GM12878 (cell line): ENCODE measurements at regions not wholly inside any gene's neighbourhood (a gene's known extent, or its start where the extent isn't known, plus 50 kb on each side); places are given as distances from the start of the nearest gene placed in this dataset.

Source experiments
- ATAC-seq: fragments of 200-7000 bp; cut with Tn5 transposase; 3 replicates; pipeline ENCODE4 v1.9.1; 2020; ENCODE audit warnings: mild to moderate bottlenecking, moderate library complexity
- BruUV-seq: library from RNA; stranded (reverse); fragments of 400-500 nt; replicated peaks from 2 replicates; lab custom pipeline; 2021; lab: Mats Ljungman, UMichigan
- CTCF ChIA-PET: fragments of 300-600 bp; sonication (Branson Sonifier 250); formaldehyde crosslinking; extraction: SDS; loops from one replicate; lab custom pipeline; 2021; ENCODE audit warnings: inconsistent platforms; lab: Yijun Ruan, JAX
- POLR2A ChIA-PET: fragments of 350-600 bp; formaldehyde crosslinking; extraction: SDS; loops from one replicate; lab custom pipeline; 2021; ENCODE audit warnings: inconsistent platforms; lab: Charles Lee
- RAD21 ChIA-PET: fragments of 300-600 bp; sonication (Branson Sonifier 250); formaldehyde crosslinking; loops from one replicate; lab custom pipeline; 2023; ENCODE audit warnings: antibody characterized with exemption; ENCODE audit not compliant: unreplicated experiment; lab: Charles Lee
- SMC1A ChIA-PET: fragments of 300-600 bp; sonication (Branson Sonifier 250); formaldehyde crosslinking; loops from one replicate; lab custom pipeline; 2023; ENCODE audit not compliant: unreplicated experiment, uncharacterized antibody; lab: Charles Lee
- DNase-seq: peaks from one replicate; pipeline ENCODE4 v3.0.0-alpha.2; 2011; ENCODE audit warnings: low read depth, low spot score
- FAIRE-seq: peaks from 3 replicates; lab custom pipeline; 2011; peaks lifted over from hg19 to GRCh38; lab: Jason Lieb, UNC
- H2AFZ ChIP-seq: 2 replicates; pipeline ENCODE4 v1.6.0; 2011; ENCODE audit warnings: low read depth, low read length, control low read depth; ENCODE audit not compliant: control insufficient read depth
- H3K27ac ChIP-seq: 2 replicates; pipeline ENCODE4 v1.5.1; 2011; ENCODE audit warnings: control low read depth; ENCODE audit not compliant: control insufficient read depth, insufficient read depth
- H3K27me3 ChIP-seq, 2 experiments: replicated peaks in 1 of 2; 2 replicates each; pipeline versions ENCODE4 v1.6.0 to v1.6.1; 2011; ENCODE audit warnings: low read length in 1 of 2; ENCODE audit not compliant: control insufficient read depth in 2 of 2, insufficient read depth in 2 of 2
- H3K36me3 ChIP-seq, 2 experiments: 2 replicates each; pipeline ENCODE4 v1.5.1; 2011; ENCODE audit warnings: low read length in 1 of 2; ENCODE audit not compliant: control insufficient read depth in 2 of 2, insufficient read depth in 2 of 2
- H3K4me1 ChIP-seq: 2 replicates; pipeline ENCODE4 v1.6.1; 2011; ENCODE audit warnings: mild to moderate bottlenecking, low read length, moderate library complexity, mixed read lengths; ENCODE audit not compliant: control insufficient read depth, insufficient read depth
- H3K4me2 ChIP-seq: 2 replicates; pipeline ENCODE4 v1.6.0; 2011; ENCODE audit warnings: control low read depth; ENCODE audit not compliant: control insufficient read depth, insufficient read depth
- H3K4me3 ChIP-seq: fragments of 200-600 bp; sonication (generic); 2 replicates; pipeline ENCODE4 v1.5.1; 2016
- H3K79me2 ChIP-seq: 2 replicates; pipeline ENCODE4 v1.6.0; 2011; ENCODE audit warnings: low read length; ENCODE audit not compliant: control insufficient read depth, insufficient read depth
- H3K9ac ChIP-seq: 2 replicates; pipeline ENCODE4 v1.8.0; 2011; ENCODE audit warnings: low read length, control low read depth, mixed read lengths; ENCODE audit not compliant: control insufficient read depth, insufficient read depth
- H3K9me3 ChIP-seq: replicated peaks from 3 replicates; pipeline ENCODE4 v1.5.1; 2011; ENCODE audit warnings: mild to moderate bottlenecking, low read length; ENCODE audit not compliant: control insufficient read depth, insufficient read depth
- H4K20me1 ChIP-seq: 2 replicates; pipeline ENCODE4 v1.6.0; 2011; ENCODE audit not compliant: control insufficient read depth, insufficient read depth
- ESRRA ChIP-seq: IDR thresholded peaks from 2 replicates; pipeline ENCODE4 v1.6.1; 2012; ENCODE audit warnings: mild to moderate bottlenecking, low read length, improper control_type of control experiment
- LARP7 ChIP-seq: fragments of 450-650 bp; IDR thresholded peaks from 2 replicates; pipeline ENCODE4 v1.6.1; 2017; ENCODE audit warnings: mild to moderate bottlenecking
- MTA2 ChIP-seq: fragments of 450-650 bp; IDR thresholded peaks from 2 replicates; pipeline ENCODE4 v1.6.1; 2016; ENCODE audit warnings: low read depth, mild to moderate bottlenecking, moderate library complexity
- PML ChIP-seq: IDR thresholded peaks from 2 replicates; pipeline ENCODE4 v1.6.1; 2012; ENCODE audit warnings: low read length, inconsistent platforms
- SIX5 ChIP-seq: IDR thresholded peaks from 2 replicates; pipeline ENCODE4 v1.6.1; 2011; ENCODE audit warnings: mild to moderate bottlenecking, low read depth, low read length, moderate library complexity; ENCODE audit not compliant: severe bottlenecking
- WGBS: methylation state at CpG from one replicate; pipeline ENCODE4 v1.1.6; 2016; ENCODE audit warnings: low lambda C conversion rate; ENCODE audit not compliant: insufficient replicate concordance, insufficient coverage; ENCODE audit errors: missing lambda C conversion rate; 5-methylcytosine and 5-hydroxymethylcytosine counted together
- in situ Hi-C: fragments of 300-500 bp; cut with MboI; formaldehyde crosslinking; loops from 9 replicates; pipeline ENCODE4 v1.14.3; 2018; ENCODE audit warnings: mixed read lengths
- intact Hi-C: fragments of 100-400 bp; cut with micrococcal nuclease; formaldehyde crosslinking; loops from one replicate; pipeline ENCODE4 v1.14.2; 2022; ENCODE audit not compliant: unreplicated experiment
- TF ChIP-seq, protein P1 (sequence below): fragments of 450-650 bp; formaldehyde crosslinking; IDR thresholded peaks from 2 replicates; pipeline ENCODE4 v1.4.0; 2020; ENCODE audit warnings: mild to moderate bottlenecking, moderate library complexity

DNA sequence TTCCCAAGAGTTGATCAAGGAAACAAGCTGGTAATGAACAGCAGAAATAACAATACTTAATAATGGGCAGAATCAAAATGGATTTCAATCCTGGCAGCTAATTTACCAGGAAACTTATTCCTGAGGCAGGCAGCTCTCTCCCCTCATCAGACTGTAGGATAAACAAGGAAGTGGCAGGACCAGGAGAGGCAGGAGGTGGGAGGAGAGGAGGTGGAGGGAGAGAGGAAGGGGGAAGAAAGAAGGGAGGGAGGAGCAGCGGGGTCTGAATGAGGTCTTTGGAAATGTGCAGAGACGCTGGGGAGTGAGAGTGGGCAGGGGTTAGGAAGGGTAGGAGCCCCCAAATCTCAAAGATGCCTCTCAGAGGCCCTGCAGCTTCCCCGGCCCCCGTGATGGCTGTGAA is 231.5 kb downstream of the BCOR start:
- POLR2A ChIA-PET = no interaction called here
- H2AFZ ChIP-seq = no peak overlapping the region
- WGBS = 40% methylated on average over 4 of the region's 4 CpGs
- no peaks in the 10 kb centered on the region for H4K20me1 ChIP-seq
- H3K4me2 ChIP-seq = no peak overlapping the region
- no peak overlapping the region for H3K27ac ChIP-seq
- no peak overlapping the region for H3K9ac ChIP-seq
- CTCF ChIA-PET = no interaction called here
- no peaks in the 10 kb centered on the region for H3K27me3 ChIP-seq
- no peak for TF ChIP-seq SIX5
- no peak for TF ChIP-seq LARP7
- TF ChIP-seq PML = no peak
- TF ChIP-seq ESRRA = no peak
- TF ChIP-seq, protein P1, sequence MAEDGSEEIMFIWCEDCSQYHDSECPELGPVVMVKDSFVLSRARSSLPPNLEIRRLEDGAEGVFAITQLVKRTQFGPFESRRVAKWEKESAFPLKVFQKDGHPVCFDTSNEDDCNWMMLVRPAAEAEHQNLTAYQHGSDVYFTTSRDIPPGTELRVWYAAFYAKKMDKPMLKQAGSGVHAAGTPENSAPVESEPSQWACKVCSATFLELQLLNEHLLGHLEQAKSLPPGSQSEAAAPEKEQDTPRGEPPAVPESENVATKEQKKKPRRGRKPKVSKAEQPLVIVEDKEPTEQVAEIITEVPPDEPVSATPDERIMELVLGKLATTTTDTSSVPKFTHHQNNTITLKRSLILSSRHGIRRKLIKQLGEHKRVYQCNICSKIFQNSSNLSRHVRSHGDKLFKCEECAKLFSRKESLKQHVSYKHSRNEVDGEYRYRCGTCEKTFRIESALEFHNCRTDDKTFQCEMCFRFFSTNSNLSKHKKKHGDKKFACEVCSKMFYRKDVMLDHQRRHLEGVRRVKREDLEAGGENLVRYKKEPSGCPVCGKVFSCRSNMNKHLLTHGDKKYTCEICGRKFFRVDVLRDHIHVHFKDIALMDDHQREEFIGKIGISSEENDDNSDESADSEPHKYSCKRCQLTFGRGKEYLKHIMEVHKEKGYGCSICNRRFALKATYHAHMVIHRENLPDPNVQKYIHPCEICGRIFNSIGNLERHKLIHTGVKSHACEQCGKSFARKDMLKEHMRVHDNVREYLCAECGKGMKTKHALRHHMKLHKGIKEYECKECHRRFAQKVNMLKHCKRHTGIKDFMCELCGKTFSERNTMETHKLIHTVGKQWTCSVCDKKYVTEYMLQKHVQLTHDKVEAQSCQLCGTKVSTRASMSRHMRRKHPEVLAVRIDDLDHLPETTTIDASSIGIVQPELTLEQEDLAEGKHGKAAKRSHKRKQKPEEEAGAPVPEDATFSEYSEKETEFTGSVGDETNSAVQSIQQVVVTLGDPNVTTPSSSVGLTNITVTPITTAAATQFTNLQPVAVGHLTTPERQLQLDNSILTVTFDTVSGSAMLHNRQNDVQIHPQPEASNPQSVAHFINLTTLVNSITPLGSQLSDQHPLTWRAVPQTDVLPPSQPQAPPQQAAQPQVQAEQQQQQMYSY (CRISPR knock-in tag) = no peak
- no peak for TF ChIP-seq MTA2
- TF ChIP-seq, all 136 proteins: peak for 0
- intact Hi-C loops = no loop called here
- ChIA-PET SMC1A (interaction anchor here (1.3 kb wide), 1 partner anchor 11 kb away, joined by 4 read pairs; no protein-coding TSS in a partner anchor), RAD21 (no interaction called here)
- Histone ChIP-seq H3K36me3 (no peaks in the 10 kb centered on the region), H3K9me3 (peaks cover 6% of the 10 kb centered on the region; the same call in 1 of the 3 replicates), H3K4me3 (no peak overlapping the region), H3K4me1 (peaks cover 16% of the 10 kb centered on the region), H3K79me2 (no peaks in the 10 kb centered on the region)
- BruUV-seq = no TSS peak
- FAIRE-seq = no peak
- no peak for DNase-seq
- in situ Hi-C loops = no loop called here
- no peak for ATAC-seq
